ENCODE measurements at regions not wholly inside any gene's neighbourhood (a gene's known extent, or its start where the extent isn't known, plus 50 kb on each side); places are given as distances from the start of the nearest gene placed in this dataset.

DNA sequence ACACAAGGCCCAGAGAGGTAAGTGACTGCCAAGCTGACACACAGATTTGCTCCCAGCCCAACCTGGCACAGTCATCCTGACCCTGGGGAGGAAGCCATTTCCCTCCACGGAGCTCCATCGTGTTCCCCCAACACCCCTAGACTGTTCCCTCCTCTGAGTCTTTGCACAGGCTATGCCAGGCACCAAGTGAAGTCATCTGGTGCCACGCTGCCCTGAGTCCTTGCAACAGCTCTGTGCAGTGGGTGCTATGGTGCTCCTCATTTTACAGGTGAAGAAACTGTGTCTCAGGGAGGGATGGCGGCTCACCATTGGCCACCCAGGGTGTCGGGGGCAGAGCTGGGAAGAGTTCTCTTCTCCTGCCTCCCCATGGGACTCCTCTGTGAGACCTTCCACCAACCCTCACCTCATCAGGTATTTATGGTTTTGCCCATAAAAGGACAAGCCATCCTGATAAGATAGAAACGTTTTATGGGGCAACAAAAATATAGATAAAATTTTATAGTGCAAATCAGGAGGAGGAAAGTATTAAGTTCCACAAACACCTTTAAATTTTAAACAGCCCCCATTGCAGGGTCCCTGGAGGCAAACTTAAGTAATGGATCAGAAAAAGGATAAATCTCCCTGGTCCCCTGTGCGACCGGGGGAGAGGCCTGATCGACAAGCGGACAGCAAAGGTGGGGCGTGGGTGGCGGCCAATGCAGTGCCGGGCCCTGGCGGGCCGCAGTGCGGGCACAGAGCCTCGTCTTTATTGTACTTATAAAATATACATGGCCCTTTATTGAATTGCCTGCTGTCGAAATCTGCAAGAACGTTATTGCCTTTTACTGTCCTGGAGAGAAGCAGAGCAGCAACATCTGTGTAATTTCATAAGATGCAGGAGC, 50.2 kb upstream of the ZBTB43 start:
- TF ChIP-seq NFIC (IDR thresholded peaks at IDR 0.05) = no peak
- TF ChIP-seq EP300 (IDR thresholded peaks at IDR 0.05; ENCODE audit: borderline replicate concordance) = no peak
- no peak for TF ChIP-seq TAF1 (IDR thresholded peaks at IDR 0.05; ENCODE audit: low read depth)
- no peak for TF ChIP-seq RAD21 (IDR thresholded peaks at IDR 0.05; ENCODE audit: low read depth)
- no peak for TF ChIP-seq FOXM1 (IDR thresholded peaks at IDR 0.05; ENCODE audit: borderline replicate concordance, low read depth)
- no peak for TF ChIP-seq CREB1 (IDR thresholded peaks at IDR 0.05; ENCODE audit: low read depth)
- no peak for TF ChIP-seq CEBPB (IDR thresholded peaks at IDR 0.05)
- TF ChIP-seq, protein P1, sequence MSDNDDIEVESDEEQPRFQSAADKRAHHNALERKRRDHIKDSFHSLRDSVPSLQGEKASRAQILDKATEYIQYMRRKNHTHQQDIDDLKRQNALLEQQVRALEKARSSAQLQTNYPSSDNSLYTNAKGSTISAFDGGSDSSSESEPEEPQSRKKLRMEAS (IDR thresholded peaks at IDR 0.05) = no peak

Data from Ishikawa (cell line).